Fibroblast of pulmonary artery (primary cell): ENCODE measurements at regions not wholly inside any gene's neighbourhood (a gene's known extent, or its start where the extent isn't known, plus 50 kb on each side); places are given as distances from the start of the nearest gene placed in this dataset.

Source experiments
- DNase-seq: peaks from one replicate; pipeline ENCODE4 v3.0.0-alpha.2; 2010; ENCODE audit warnings: low read depth
- H3K4me3 ChIP-seq: replicated peaks from 2 replicates; pipeline ENCODE4 v1.5.1; 2011; ENCODE audit warnings: low read depth, mild to moderate bottlenecking, control low read depth, low read length, moderate library complexity
- CTCF ChIP-seq: IDR thresholded peaks from 2 replicates; pipeline ENCODE4 v1.5.1; 2011; ENCODE audit warnings: mild to moderate bottlenecking, control low read depth, low read length, inconsistent platforms; ENCODE audit errors: missing control alignments

- no peak for DNase-seq
- H3K4me3 ChIP-seq, result no peak overlapping the region
- no peak for TF ChIP-seq CTCF
Measured at GRCh38 chr22:27648853-27649252, 152.7 kb downstream of the MN1 start.

DNA sequence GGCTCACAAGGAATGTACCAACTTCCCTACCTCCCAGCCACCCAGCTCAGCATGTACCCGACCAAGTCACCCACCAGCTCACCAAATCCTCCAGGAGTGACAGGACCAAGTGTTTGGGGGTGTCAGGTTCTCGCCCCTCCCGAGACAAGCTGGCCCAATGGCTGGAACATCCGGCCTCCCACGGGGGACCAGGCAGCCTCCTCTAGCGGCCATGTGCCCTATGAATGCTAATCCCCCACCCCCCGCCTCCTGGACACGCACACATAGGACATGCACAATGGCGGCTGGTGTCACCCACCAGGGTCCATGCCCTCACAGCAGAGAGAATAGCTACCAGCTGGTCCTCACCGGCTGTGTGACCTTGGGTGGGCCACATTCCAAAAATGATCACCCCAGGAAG, 151.0 kb downstream of the MN1 start:
- no peak overlapping the region for H3K4me3 ChIP-seq
- no peak for DNase-seq
- TF ChIP-seq CTCF, result no peak

- no peak for TF ChIP-seq CTCF
- no peak for DNase-seq
- H3K4me3 ChIP-seq, result no peak overlapping the region
Measured at GRCh38 chr22:27650985-27651384, 150.6 kb downstream of the MN1 start.

DNA sequence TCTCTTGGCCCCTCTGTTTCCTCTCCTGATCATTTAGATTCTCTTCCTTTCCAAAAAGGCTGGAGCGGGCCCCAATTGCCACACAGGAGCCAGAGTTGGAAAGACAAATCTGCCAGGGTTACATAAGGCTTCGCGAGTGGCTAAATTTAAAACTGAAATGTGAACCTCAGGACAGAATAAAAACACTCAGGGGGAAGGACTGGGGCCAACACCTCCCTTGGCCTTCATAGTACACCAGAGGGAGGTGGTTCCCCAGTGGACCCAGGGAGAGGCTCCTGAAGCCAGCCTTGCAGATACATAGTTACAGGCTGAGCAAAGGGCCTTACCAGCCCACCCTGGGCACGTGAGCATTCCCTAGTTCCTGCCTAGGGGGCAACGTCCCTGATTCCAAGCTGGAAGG, 150.1 kb downstream of the MN1 start:
- H3K4me3 ChIP-seq, result no peak overlapping the region
- DNase-seq, result no peak
- no peak for TF ChIP-seq CTCF

GRCh38 chr22:27654546-27655445, 146.8 kb downstream of the MN1 start:
- TF ChIP-seq CTCF, result no peak
- no peak overlapping the region for H3K4me3 ChIP-seq
- DNase-seq, result no peak

DNA sequence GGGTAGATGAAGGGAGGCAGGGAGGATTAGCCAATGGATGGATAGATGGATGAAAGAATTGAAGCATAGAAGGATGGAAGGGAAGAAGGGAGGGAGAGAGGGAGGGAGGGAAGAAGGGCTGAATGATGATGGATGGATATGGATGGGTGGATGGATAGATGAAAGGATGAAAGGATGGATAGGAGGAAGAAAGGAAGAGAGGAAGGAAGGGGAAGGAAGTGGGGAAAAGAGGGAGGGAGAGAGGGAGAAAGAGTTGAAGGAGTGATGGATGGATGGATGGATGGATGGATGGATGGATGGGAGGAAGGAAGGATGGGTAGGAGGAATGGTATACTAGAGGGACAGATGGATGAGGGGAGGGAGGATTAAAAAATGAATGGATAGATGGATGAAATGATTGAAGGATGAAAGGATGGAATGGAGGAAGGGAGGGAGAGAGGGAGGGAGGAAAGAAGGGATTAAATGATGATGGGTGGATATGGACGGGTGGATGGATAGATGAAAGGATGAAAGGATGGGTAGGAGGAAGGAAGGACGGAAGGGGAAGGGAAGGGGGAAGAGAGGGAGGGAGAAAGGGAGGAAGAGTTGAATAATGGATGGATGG, 145.9 kb downstream of the MN1 start:
- H3K4me3 ChIP-seq, result no peak overlapping the region
- no peak for DNase-seq
- no peak for TF ChIP-seq CTCF
